Breast epithelium (tissue), 3 donors: ENCODE measurements at regions not wholly inside any gene's neighbourhood (a gene's known extent, or its start where the extent isn't known, plus 50 kb on each side); places are given as distances from the start of the nearest gene placed in this dataset.

Experiments
- POLR2A ChIP-seq: fragments of 450-650 bp; IDR thresholded peaks from one replicate; pipeline ENCODE4 v1.6.1; 2016; ENCODE audit warnings: antibody characterized with exemption, mild to moderate bottlenecking, moderate library complexity
- POLR2AphosphoS5 ChIP-seq, 3 donors: sonication (generic); formaldehyde crosslinking; IDR thresholded peaks; one replicate each; pipeline ENCODE4 v1.6.1; 2017; ENCODE audit warnings: antibody characterized with exemption in 3 of 3
- TF ChIP-seq, protein P1 (sequence below), 3 donors: fragments of 450-650 bp; IDR thresholded peaks; one replicate each; pipeline ENCODE4 v1.5.1; 2016 to 2017; ENCODE audit warnings: antibody characterized with exemption in 3 of 3, mild to moderate bottlenecking in 3 of 3, moderate library complexity in 3 of 3

DNA sequence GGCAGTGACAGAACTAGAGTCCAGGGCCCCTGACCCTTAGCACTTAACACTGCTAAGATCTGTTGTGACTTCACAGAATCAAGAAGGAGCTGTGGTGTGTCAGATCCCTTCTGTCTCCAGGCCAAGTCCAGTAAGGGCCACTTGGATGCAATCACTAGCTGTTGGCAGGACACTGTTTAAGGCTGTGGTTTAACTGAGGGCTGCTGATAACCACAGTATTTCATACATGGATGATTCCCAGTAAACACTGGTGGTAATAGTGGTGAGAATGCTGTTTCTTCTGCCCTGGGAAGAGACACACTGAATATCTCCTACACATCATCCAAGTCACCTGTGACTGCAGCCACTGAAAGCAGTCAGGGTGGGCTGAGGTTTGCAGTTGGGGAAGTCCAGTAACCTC, 77.7 kb upstream of the FBXO11 start:
- TF ChIP-seq, protein P1, sequence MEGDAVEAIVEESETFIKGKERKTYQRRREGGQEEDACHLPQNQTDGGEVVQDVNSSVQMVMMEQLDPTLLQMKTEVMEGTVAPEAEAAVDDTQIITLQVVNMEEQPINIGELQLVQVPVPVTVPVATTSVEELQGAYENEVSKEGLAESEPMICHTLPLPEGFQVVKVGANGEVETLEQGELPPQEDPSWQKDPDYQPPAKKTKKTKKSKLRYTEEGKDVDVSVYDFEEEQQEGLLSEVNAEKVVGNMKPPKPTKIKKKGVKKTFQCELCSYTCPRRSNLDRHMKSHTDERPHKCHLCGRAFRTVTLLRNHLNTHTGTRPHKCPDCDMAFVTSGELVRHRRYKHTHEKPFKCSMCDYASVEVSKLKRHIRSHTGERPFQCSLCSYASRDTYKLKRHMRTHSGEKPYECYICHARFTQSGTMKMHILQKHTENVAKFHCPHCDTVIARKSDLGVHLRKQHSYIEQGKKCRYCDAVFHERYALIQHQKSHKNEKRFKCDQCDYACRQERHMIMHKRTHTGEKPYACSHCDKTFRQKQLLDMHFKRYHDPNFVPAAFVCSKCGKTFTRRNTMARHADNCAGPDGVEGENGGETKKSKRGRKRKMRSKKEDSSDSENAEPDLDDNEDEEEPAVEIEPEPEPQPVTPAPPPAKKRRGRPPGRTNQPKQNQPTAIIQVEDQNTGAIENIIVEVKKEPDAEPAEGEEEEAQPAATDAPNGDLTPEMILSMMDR (IDR thresholded peaks at IDR 0.05), result no peak
- no peak for TF ChIP-seq POLR2A
- no peak for TF ChIP-seq POLR2AphosphoS5 (IDR thresholded peaks at IDR 0.05)
